CD8-positive, alpha-beta memory T cell (primary cell): ENCODE measurements at regions not wholly inside any gene's neighbourhood (a gene's known extent, or its start where the extent isn't known, plus 50 kb on each side); places are given as distances from the start of the nearest gene placed in this dataset.
A peak's percentile ranks its signal among the peaks of the same experiment; 100 is the strongest.
"Not testable (repeated sequence)": the region's sequence is repeated elsewhere in the genome, so short reads cannot be mapped to it uniquely, and the experiment has no call there.

Experiments used
- CTCF ChIA-PET: fragments of 350-600 bp; sonication (Branson Sonifier 250); formaldehyde crosslinking; loops from one replicate; lab custom pipeline; 2021; ENCODE audit warnings: antibody characterized with exemption; lab: Charles Lee
- POLR2A ChIA-PET: fragments of 350-600 bp; sonication (Branson Sonifier 250); formaldehyde crosslinking; loops from one replicate; lab custom pipeline; 2021; ENCODE audit warnings: antibody characterized with exemption; lab: Charles Lee
- DNase-seq, 5 donors: peaks; one replicate each; pipeline versions ENCODE4 v3.0.0 to v3.0.0-alpha.2; 2020 to 2022; ENCODE audit warnings: mixed read lengths in 1 of 5
- H3K27ac ChIP-seq: one replicate; pipeline ENCODE4 v1.7.0; 2013; ENCODE audit warnings: low read depth, mild to moderate bottlenecking, low read length, moderate library complexity
- H3K27me3 ChIP-seq: 2 replicates; pipeline ENCODE4 v1.7.0; 2013; ENCODE audit warnings: low read length, mild to moderate bottlenecking; ENCODE audit not compliant: insufficient read depth, poor library complexity, severe bottlenecking
- H3K36me3 ChIP-seq: 2 replicates; pipeline ENCODE4 v1.7.0; 2013; ENCODE audit warnings: mild to moderate bottlenecking, low read length, moderate library complexity; ENCODE audit not compliant: insufficient read depth
- H3K4me1 ChIP-seq: 2 replicates; pipeline ENCODE4 v1.7.0; 2013; ENCODE audit warnings: mild to moderate bottlenecking, low read length, moderate library complexity; ENCODE audit not compliant: insufficient read depth
- H3K4me3 ChIP-seq: 2 replicates; pipeline ENCODE4 v1.7.0; 2013; ENCODE audit warnings: mild to moderate bottlenecking, low read length
- H3K9me3 ChIP-seq: 2 replicates; pipeline ENCODE4 v1.7.0; 2013; ENCODE audit warnings: mild to moderate bottlenecking, low read length
- H3K27ac Mint-ChIP-seq, 8 donors: one replicate each; pipeline ENCODE4 v1.8.0; 2020 to 2021; ENCODE audit warnings: mixed read lengths in 8 of 8, mild to moderate bottlenecking in 6 of 8, inconsistent platforms in 3 of 8, moderate library complexity in 3 of 8
- H3K27me3 Mint-ChIP-seq, 2 donors: one replicate each; pipeline ENCODE4 v1.8.0; 2020 to 2021; ENCODE audit warnings: mixed read lengths in 2 of 2, mild to moderate bottlenecking in 1 of 2, moderate library complexity in 1 of 2
- H3K36me3 Mint-ChIP-seq, 3 donors: one replicate each; pipeline ENCODE4 v1.8.0; 2020 to 2021; ENCODE audit warnings: mixed read lengths in 3 of 3, inconsistent platforms in 1 of 3, mild to moderate bottlenecking in 1 of 3
- H3K4me1 Mint-ChIP-seq, 3 donors: one replicate each; pipeline ENCODE4 v1.8.0; 2020 to 2021; ENCODE audit warnings: mixed read lengths in 3 of 3, inconsistent platforms in 1 of 3, mild to moderate bottlenecking in 1 of 3
- H3K4me3 Mint-ChIP-seq, 7 donors: one replicate each; pipeline ENCODE4 v1.8.0; 2020 to 2021; ENCODE audit warnings: mixed read lengths in 7 of 7, mild to moderate bottlenecking in 6 of 7, moderate library complexity in 4 of 7, inconsistent platforms in 2 of 7
- H3K9me3 Mint-ChIP-seq, 5 donors: one replicate each; pipeline ENCODE4 v1.8.0; 2020 to 2022; ENCODE audit warnings: mixed read lengths in 5 of 5, mild to moderate bottlenecking in 3 of 5, moderate library complexity in 2 of 5, inconsistent platforms in 1 of 5

- no peak overlapping the region for H3K4me3 Mint-ChIP-seq
These were observed 280.4 kb downstream of the KLF13 start for GRCh38 chr15:31606931-31607497.

GRCh38 chr15:31607656-31608055, 281.0 kb downstream of the KLF13 start:
- no peak overlapping the region for H3K4me3 Mint-ChIP-seq
- H3K4me1 Mint-ChIP-seq = no peaks in the 10 kb centered on the region
- Histone ChIP-seq H3K27me3 (no peaks in the 10 kb centered on the region), H3K4me3 (no peak overlapping the region), H3K36me3 (no peaks in the 10 kb centered on the region), H3K9me3 (no peaks in the 10 kb centered on the region), H3K4me1 (no peaks in the 10 kb centered on the region), H3K27ac (no peak overlapping the region)
- DNase-seq = no peak
- peaks cover 0 to 4% (median 0%) of the 10 kb centered on the region in 5 donors for H3K9me3 Mint-ChIP-seq
- POLR2A ChIA-PET = no interaction called here
- CTCF ChIA-PET = no interaction called here
- no peaks in the 10 kb centered on the region for H3K36me3 Mint-ChIP-seq
- H3K27me3 Mint-ChIP-seq = peaks cover 8 to 43% of the 10 kb centered on the region in 2 donors
- H3K27ac Mint-ChIP-seq = no peak overlapping the region

More at GRCh38 chr15:31606931-31607497, 280.4 kb downstream of the KLF13 start:
- Mint-ChIP-seq H3K4me1 (no peaks in the 10 kb centered on the region), H3K27me3 (peaks cover 7 to 37% of the 10 kb centered on the region in 2 donors), H3K9me3 (peaks cover 0 to 4% (median 0%) of the 10 kb centered on the region in 5 donors), H3K27ac (no peak overlapping the region), H3K36me3 (no peaks in the 10 kb centered on the region)
- no peaks in the 10 kb centered on the region for H3K36me3 ChIP-seq
- H3K4me3 ChIP-seq = no peak overlapping the region
- H3K27me3 ChIP-seq = no peaks in the 10 kb centered on the region
- H3K9me3 ChIP-seq = no peaks in the 10 kb centered on the region
- ChIA-PET CTCF (no interaction called here), POLR2A (no interaction called here)
- H3K27ac ChIP-seq = no peak overlapping the region
- DNase-seq = no peak
- H3K4me1 ChIP-seq = no peaks in the 10 kb centered on the region

DNA sequence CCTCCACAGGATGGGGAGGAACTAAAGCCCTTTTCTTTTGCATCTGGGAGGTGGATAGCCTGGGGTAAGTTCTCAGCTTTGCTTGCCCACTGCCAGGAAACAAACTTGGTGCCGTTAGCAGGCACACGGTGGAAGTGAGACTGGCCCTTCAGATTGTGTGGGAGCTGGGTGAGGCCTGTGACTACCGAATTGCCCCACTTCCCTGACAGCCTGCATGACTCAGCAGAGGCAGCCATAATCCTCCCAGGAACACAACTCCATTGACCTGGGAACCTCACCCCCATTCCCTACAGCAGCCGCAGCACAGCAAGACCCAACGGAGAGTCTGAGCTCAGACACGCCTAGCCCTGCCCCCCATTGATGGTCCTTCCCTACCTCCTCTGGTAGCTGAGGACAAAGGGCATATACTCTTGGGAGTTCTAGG, 282.6 kb downstream of the KLF13 start:
- H3K9me3 ChIP-seq = no peaks in the 10 kb centered on the region
- Mint-ChIP-seq H3K4me3 (no peak overlapping the region), H3K36me3 (no peaks in the 10 kb centered on the region), H3K27ac (no peak overlapping the region), H3K4me1 (no peaks in the 10 kb centered on the region), H3K9me3 (peaks cover 0 to 2% (median 0%) of the 10 kb centered on the region in 5 donors), H3K27me3 (peaks cover 10 to 42% of the 10 kb centered on the region in 2 donors)
- no peaks in the 10 kb centered on the region for H3K4me1 ChIP-seq
- H3K36me3 ChIP-seq = no peaks in the 10 kb centered on the region
- DNase-seq = no peak
- H3K27me3 ChIP-seq = no peaks in the 10 kb centered on the region
- no peak overlapping the region for H3K27ac ChIP-seq
- no peak overlapping the region for H3K4me3 ChIP-seq
- ChIA-PET CTCF (no interaction called here), POLR2A (no interaction called here)

GRCh38 chr15:31609906-31610305, 283.3 kb downstream of the KLF13 start:
- Mint-ChIP-seq H3K9me3 (peaks cover 0 to 2% (median 0%) of the 10 kb centered on the region in 5 donors), H3K27ac (no peak overlapping the region), H3K36me3 (no peaks in the 10 kb centered on the region), H3K27me3 (peaks cover 9 to 42% of the 10 kb centered on the region in 2 donors), H3K4me3 (no peak overlapping the region), H3K4me1 (no peaks in the 10 kb centered on the region)
- CTCF ChIA-PET = no interaction called here
- no peaks in the 10 kb centered on the region for H3K36me3 ChIP-seq
- no peak overlapping the region for H3K27ac ChIP-seq
- H3K4me3 ChIP-seq = no peak overlapping the region
- DNase-seq = no peak
- H3K4me1 ChIP-seq = no peaks in the 10 kb centered on the region
- no peaks in the 10 kb centered on the region for H3K27me3 ChIP-seq
- POLR2A ChIA-PET = no interaction called here
- H3K9me3 ChIP-seq = no peaks in the 10 kb centered on the region

- Mint-ChIP-seq H3K36me3 (no peaks in the 10 kb centered on the region), H3K4me1 (no peaks in the 10 kb centered on the region), H3K9me3 (peaks cover 0 to 6% (median 0%) of the 10 kb centered on the region in 5 donors), H3K27ac (peak overlapping the region in 1 of 8 donors; percentile 4), H3K27me3 (peaks cover 10 to 22% of the 10 kb centered on the region in 2 donors), H3K4me3 (no peak overlapping the region)
- H3K27ac ChIP-seq = no peak overlapping the region
- POLR2A ChIA-PET = no interaction called here
- H3K4me1 ChIP-seq = no peaks in the 10 kb centered on the region
- no peak overlapping the region for H3K4me3 ChIP-seq
- no peaks in the 10 kb centered on the region for H3K27me3 ChIP-seq
- no peak for DNase-seq
- no peaks in the 10 kb centered on the region for H3K9me3 ChIP-seq
- H3K36me3 ChIP-seq = no peaks in the 10 kb centered on the region
- CTCF ChIA-PET = no interaction called here
These were observed 289.2 kb downstream of the KLF13 start for GRCh38 chr15:31615643-31616415.

DNA sequence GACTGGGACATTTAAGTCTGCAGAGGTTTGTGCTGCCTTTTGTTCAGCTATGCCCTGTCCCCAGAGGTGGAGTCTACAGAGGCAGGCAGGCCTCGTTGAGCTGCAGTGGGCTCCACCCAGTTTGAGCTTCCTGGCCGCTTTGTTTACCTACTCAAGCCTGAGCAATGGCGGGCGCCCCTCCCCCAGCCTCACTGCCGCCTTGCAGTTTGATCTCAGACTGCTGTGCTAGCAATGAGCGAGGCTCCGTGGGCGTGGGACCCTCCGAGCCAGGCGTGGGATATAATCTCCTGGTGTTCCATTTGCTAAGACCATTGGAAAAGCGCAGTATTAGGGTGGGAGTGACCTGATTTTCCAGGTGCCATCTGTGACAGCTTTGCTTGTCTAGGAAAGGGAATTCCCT, 296.7 kb downstream of the KLF13 start:
- H3K4me1 Mint-ChIP-seq, H3K27ac ChIP-seq, DNase-seq, H3K9me3 Mint-ChIP-seq, H3K4me3 Mint-ChIP-seq, H3K36me3 Mint-ChIP-seq, H3K4me3 ChIP-seq, H3K27me3 ChIP-seq, H3K27ac Mint-ChIP-seq, CTCF ChIA-PET, H3K36me3 ChIP-seq, H3K9me3 ChIP-seq, POLR2A ChIA-PET, H3K4me1 ChIP-seq: not testable (repeated sequence)
- H3K27me3 Mint-ChIP-seq = peaks cover 20 to 21% of the 10 kb centered on the region in 2 donors

DNA sequence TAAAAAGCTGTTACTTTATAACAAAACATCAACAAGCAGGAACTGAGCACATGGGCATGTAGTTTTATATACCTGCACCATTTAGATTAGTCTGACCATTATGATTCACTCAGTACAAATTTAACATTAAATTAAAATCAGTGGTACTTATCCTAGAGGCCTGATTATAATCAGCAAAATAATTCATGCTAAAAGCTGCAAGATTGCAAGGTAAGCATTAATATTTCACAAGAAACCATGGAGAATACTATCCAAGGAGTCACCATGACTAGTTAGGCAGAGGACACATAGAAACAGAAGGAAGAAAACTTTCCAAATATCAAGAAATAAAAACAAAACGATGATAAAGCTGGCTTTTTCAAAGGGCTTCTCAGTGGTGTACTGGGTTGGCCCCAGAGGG, 297.5 kb downstream of the KLF13 start:
- H3K27me3 ChIP-seq, DNase-seq, H3K9me3 ChIP-seq, H3K4me1 ChIP-seq, H3K4me1 Mint-ChIP-seq, H3K4me3 Mint-ChIP-seq, H3K4me3 ChIP-seq, H3K36me3 ChIP-seq, H3K27ac Mint-ChIP-seq, POLR2A ChIA-PET, H3K36me3 Mint-ChIP-seq, H3K27ac ChIP-seq, H3K9me3 Mint-ChIP-seq: not testable (repeated sequence)
- peaks cover 20 to 21% of the 10 kb centered on the region in 2 donors for H3K27me3 Mint-ChIP-seq
- CTCF ChIA-PET = interaction anchor here (0.6 kb wide), 1 partner anchor 75 kb away, joined by 3 read pairs; no protein-coding TSS in a partner anchor

- not testable (repeated sequence) for H3K4me3 Mint-ChIP-seq
These were observed 309.1 kb downstream of the KLF13 start for GRCh38 chr15:31635715-31636114.

More at GRCh38 chr15:31635715-31636114, 309.1 kb downstream of the KLF13 start:
- Mint-ChIP-seq H3K4me1 (peaks cover 5 to 13% (median 7%) of the 10 kb centered on the region in 3 donors), H3K27me3 (peaks cover 7 to 30% of the 10 kb centered on the region in 2 donors), H3K9me3 (peaks cover 0 to 12% (median 5%) of the 10 kb centered on the region in 5 donors)
- H3K36me3 Mint-ChIP-seq, CTCF ChIA-PET, POLR2A ChIA-PET, H3K27me3 ChIP-seq, H3K27ac ChIP-seq, H3K4me3 ChIP-seq, H3K4me1 ChIP-seq, H3K9me3 ChIP-seq, H3K36me3 ChIP-seq, DNase-seq, H3K27ac Mint-ChIP-seq: not testable (repeated sequence)
